Panc1 (cell line): ENCODE measurements at regions not wholly inside any gene's neighbourhood (a gene's known extent, or its start where the extent isn't known, plus 50 kb on each side); places are given as distances from the start of the nearest gene placed in this dataset.

Experiments used
- ATAC-seq: fragments of 200-7000 bp; cut with Tn5 transposase; 2 replicates; pipeline ENCODE4 v1.9.1; 2020; ENCODE audit warnings: mild to moderate bottlenecking, moderate library complexity
- BruUV-seq: library from RNA; stranded (reverse); fragments of 400-500 nt; replicated peaks from 2 replicates; lab custom pipeline; 2021; lab: Mats Ljungman, UMichigan
- CTCF ChIA-PET: fragments of 300-600 bp; sonication (Branson Sonifier 250); formaldehyde crosslinking; loops from one replicate; lab custom pipeline; 2022; ENCODE audit warnings: antibody characterized with exemption; lab: Charles Lee
- POLR2A ChIA-PET: fragments of 300-600 bp; sonication (Branson Sonifier 250); formaldehyde crosslinking; loops from one replicate; lab custom pipeline; 2022; ENCODE audit warnings: antibody characterized with exemption; lab: Charles Lee
- DNase-seq: peaks from one replicate; pipeline ENCODE4 v3.0.0-alpha.2; 2010; ENCODE audit warnings: low read depth, low spot score
- H3K27ac ChIP-seq: 2 replicates; pipeline ENCODE4 v1.5.1; 2011; ENCODE audit warnings: mild to moderate bottlenecking, low read length, inconsistent platforms
- H3K27me3 ChIP-seq: fragments of 200-500 bp; sonication (Bioruptor generic); 2 replicates; pipeline ENCODE4 v1.6.0; 2014; ENCODE audit warnings: low read length, inconsistent platforms; ENCODE audit not compliant: control insufficient read depth, insufficient read depth
- H3K36me3 ChIP-seq: fragments of 200-500 bp; sonication (Bioruptor generic); 2 replicates; pipeline ENCODE4 v1.5.1; 2014; ENCODE audit warnings: inconsistent platforms, mild to moderate bottlenecking, low read length, moderate library complexity; ENCODE audit not compliant: control insufficient read depth, insufficient read depth
- H3K4me1 ChIP-seq: 2 replicates; pipeline ENCODE4 v1.5.1; 2011; ENCODE audit warnings: inconsistent platforms, mild to moderate bottlenecking, low read length, moderate library complexity; ENCODE audit not compliant: control insufficient read depth, insufficient read depth
- H3K4me3 ChIP-seq, 2 experiments: 2 replicates each; pipeline ENCODE4 v1.5.1; 2011 to 2012; ENCODE audit warnings: low read depth in 2 of 2, low read length in 2 of 2, mild to moderate bottlenecking in 2 of 2, inconsistent platforms in 1 of 2, moderate library complexity in 1 of 2
- H3K9me3 ChIP-seq: fragments of 200-500 bp; sonication (Bioruptor generic); 2 replicates; pipeline ENCODE4 v1.5.1; 2014; ENCODE audit warnings: low read depth, mild to moderate bottlenecking, inconsistent platforms, low read length, moderate library complexity; ENCODE audit not compliant: control insufficient read depth, insufficient read depth
- POLR2AphosphoS5 ChIP-seq: IDR thresholded peaks from 2 replicates; pipeline ENCODE4 v1.6.1; 2012; ENCODE audit warnings: mild to moderate bottlenecking, low read depth, low read length, moderate library complexity
- SIN3A ChIP-seq: IDR thresholded peaks from 2 replicates; pipeline ENCODE4 v1.6.1; 2012; ENCODE audit warnings: low read depth, mild to moderate bottlenecking, low read length, moderate library complexity, borderline replicate concordance; ENCODE audit not compliant: insufficient read depth
- TCF7L2 ChIP-seq: IDR thresholded peaks from 2 replicates; pipeline ENCODE4 v1.6.1; 2011; ENCODE audit warnings: mild to moderate bottlenecking, low read depth, low read length, inconsistent platforms
- in situ Hi-C: cut with HindIII; loops from 2 replicates; pipeline ENCODE4 v1.10.0; 2016; ENCODE audit warnings: low sequenced_read_pairs, low pct_unique_long_range_greater_than_20kb
- intact Hi-C: fragments of 100-400 bp; cut with micrococcal nuclease; formaldehyde crosslinking; loops from one replicate; pipeline ENCODE4 v1.10.0; 2022; ENCODE audit not compliant: unreplicated experiment
- TF ChIP-seq, protein P1 (sequence below): fragments of 450-650 bp; IDR thresholded peaks from 2 replicates; pipeline ENCODE4 v1.5.1; 2017; ENCODE audit warnings: mild to moderate bottlenecking
- TF ChIP-seq, protein P2 (sequence below), 2 experiments: IDR thresholded peaks; 2 replicates each; pipeline ENCODE4 v1.6.1; 2011 to 2012; ENCODE audit warnings: low read depth in 2 of 2, control low read depth in 1 of 2, low read length in 1 of 2, mild to moderate bottlenecking in 1 of 2, moderate library complexity in 1 of 2; ENCODE audit not compliant: insufficient read depth in 1 of 2

DNA sequence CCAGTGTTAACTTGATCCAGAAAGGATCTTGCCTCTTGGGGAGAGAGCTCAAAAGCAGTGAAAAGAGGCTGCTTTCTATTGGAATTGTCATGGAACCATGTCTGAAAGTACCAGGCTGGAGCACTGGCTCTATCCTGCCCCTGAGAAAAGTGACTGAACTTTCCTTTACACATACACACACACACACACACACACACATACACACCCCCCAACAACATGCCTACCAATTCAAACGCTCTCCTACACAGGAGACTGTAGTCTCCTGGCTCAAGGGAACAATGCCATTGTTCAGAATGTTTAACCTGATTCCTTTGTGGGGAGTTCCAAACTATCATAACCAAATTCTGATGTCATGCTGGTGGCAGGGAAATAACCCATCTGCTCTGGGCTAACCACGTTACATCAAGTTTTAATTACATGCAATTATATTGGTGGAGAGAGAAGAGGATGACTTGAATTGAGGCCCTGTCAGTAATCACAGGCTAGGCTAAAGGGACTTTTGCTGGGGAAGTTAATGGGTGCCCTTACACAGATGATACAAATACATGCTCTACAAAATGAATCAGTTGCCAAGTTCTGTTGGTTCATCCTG, 52.3 kb upstream of the DUSP10 start:
- in situ Hi-C loops (no loop called here), intact Hi-C loops (no loop called here)
- Histone ChIP-seq H3K9me3 (no peaks in the 10 kb centered on the region), H3K27me3 (no peaks in the 10 kb centered on the region), H3K4me1 (no peaks in the 10 kb centered on the region), H3K4me3 (no peak overlapping the region), H3K36me3 (no peaks in the 10 kb centered on the region), H3K27ac (no peak overlapping the region)
- DNase-seq (no peak), ATAC-seq (no peak)
- no TSS peak for BruUV-seq
- ChIA-PET CTCF (no interaction called here), POLR2A (no interaction called here)
- no peak for TF ChIP-seq SIN3A
- no peak for TF ChIP-seq POLR2AphosphoS5
- TF ChIP-seq, protein P1, sequence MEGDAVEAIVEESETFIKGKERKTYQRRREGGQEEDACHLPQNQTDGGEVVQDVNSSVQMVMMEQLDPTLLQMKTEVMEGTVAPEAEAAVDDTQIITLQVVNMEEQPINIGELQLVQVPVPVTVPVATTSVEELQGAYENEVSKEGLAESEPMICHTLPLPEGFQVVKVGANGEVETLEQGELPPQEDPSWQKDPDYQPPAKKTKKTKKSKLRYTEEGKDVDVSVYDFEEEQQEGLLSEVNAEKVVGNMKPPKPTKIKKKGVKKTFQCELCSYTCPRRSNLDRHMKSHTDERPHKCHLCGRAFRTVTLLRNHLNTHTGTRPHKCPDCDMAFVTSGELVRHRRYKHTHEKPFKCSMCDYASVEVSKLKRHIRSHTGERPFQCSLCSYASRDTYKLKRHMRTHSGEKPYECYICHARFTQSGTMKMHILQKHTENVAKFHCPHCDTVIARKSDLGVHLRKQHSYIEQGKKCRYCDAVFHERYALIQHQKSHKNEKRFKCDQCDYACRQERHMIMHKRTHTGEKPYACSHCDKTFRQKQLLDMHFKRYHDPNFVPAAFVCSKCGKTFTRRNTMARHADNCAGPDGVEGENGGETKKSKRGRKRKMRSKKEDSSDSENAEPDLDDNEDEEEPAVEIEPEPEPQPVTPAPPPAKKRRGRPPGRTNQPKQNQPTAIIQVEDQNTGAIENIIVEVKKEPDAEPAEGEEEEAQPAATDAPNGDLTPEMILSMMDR, result no peak
- TF ChIP-seq TCF7L2, result no peak
- TF ChIP-seq, protein P2, sequence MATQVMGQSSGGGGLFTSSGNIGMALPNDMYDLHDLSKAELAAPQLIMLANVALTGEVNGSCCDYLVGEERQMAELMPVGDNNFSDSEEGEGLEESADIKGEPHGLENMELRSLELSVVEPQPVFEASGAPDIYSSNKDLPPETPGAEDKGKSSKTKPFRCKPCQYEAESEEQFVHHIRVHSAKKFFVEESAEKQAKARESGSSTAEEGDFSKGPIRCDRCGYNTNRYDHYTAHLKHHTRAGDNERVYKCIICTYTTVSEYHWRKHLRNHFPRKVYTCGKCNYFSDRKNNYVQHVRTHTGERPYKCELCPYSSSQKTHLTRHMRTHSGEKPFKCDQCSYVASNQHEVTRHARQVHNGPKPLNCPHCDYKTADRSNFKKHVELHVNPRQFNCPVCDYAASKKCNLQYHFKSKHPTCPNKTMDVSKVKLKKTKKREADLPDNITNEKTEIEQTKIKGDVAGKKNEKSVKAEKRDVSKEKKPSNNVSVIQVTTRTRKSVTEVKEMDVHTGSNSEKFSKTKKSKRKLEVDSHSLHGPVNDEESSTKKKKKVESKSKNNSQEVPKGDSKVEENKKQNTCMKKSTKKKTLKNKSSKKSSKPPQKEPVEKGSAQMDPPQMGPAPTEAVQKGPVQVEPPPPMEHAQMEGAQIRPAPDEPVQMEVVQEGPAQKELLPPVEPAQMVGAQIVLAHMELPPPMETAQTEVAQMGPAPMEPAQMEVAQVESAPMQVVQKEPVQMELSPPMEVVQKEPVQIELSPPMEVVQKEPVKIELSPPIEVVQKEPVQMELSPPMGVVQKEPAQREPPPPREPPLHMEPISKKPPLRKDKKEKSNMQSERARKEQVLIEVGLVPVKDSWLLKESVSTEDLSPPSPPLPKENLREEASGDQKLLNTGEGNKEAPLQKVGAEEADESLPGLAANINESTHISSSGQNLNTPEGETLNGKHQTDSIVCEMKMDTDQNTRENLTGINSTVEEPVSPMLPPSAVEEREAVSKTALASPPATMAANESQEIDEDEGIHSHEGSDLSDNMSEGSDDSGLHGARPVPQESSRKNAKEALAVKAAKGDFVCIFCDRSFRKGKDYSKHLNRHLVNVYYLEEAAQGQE (IDR thresholded peaks at IDR 0.05; ENCODE audit: insufficient read depth in 1 of 2, low read depth in 2 of 2, low read length in 1 of 2), result no peak

DNA sequence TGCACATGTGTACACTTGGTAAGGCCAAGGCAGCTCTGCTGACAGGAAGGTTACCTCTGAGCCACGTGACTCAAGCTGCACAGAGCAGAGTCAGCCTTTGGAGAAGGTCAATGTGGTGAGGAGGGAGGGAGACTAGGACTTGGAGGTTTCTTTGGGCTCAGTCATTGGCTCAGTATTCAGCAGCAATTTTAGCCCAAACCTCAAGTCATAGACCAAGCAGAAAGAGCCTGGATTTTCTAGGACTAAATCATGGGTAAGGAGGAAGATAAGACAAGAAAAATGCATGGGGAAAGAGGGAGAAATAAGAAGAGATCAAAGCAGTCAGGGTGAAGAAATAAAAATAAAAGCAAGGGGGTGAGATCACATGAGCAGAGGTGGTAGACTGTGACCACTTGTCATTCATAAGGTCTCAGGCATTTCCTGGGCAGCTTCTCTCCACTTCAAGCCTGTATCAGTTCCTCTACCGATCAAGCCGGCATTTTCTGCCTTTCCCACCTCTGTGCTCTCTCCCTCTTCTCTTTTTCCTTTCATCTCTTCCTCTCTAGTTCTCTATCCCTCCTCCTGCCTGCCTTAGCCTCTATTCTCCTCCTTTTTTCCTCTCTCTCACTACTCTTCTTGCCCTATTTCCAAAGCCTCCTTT, 51.7 kb upstream of the DUSP10 start:
- Histone ChIP-seq H3K4me1 (no peaks in the 10 kb centered on the region), H3K9me3 (no peaks in the 10 kb centered on the region), H3K4me3 (no peak overlapping the region), H3K36me3 (no peaks in the 10 kb centered on the region), H3K27ac (no peak overlapping the region), H3K27me3 (no peaks in the 10 kb centered on the region)
- no TSS peak for BruUV-seq
- no peak for DNase-seq
- no peak for ATAC-seq
- POLR2A ChIA-PET, result no interaction called here
- no peak for TF ChIP-seq SIN3A
- no peak for TF ChIP-seq TCF7L2
- TF ChIP-seq, protein P1, result no peak
- TF ChIP-seq POLR2AphosphoS5, result no peak
- TF ChIP-seq, protein P2 (IDR thresholded peaks at IDR 0.05; ENCODE audit: insufficient read depth in 1 of 2, low read depth in 2 of 2, low read length in 1 of 2), result no peak
- intact Hi-C loops, result no loop called here
- in situ Hi-C loops, result no loop called here
- CTCF ChIA-PET, result no interaction called here
